A549 (cell line): ENCODE measurements at regions not wholly inside any gene's neighbourhood (a gene's known extent, or its start where the extent isn't known, plus 50 kb on each side); places are given as distances from the start of the nearest gene placed in this dataset.

Experiments
- ATAC-seq, 2 experiments: fragments of 200-7000 bp in 1 of 2; fragments of >200 bp in 1 of 2; cut with Nextera tagmentation in 1 of 2; cut with Tn5 transposase in 1 of 2; 3 replicates each; pipeline versions ENCODE4 v1.8.0 to v1.9.1; 2018 to 2020; ENCODE audit warnings: mild to moderate bottlenecking in 1 of 2, moderate library complexity in 1 of 2
- CTCF ChIA-PET: fragments of 300-600 bp; sonication (Branson Sonifier 250); formaldehyde crosslinking; extraction: SDS; loops from one replicate; lab custom pipeline; 2021; ENCODE audit warnings: antibody characterized with exemption, inconsistent platforms; lab: Yijun Ruan, JAX
- POLR2A ChIA-PET: fragments of 350-600 bp; formaldehyde crosslinking; extraction: SDS; loops from one replicate; lab custom pipeline; 2021; ENCODE audit warnings: antibody characterized with exemption, inconsistent platforms; lab: Yijun Ruan, JAX
- DNase-seq, 2 experiments: peaks; one replicate each; pipeline versions ENCODE4 v3.0.0 to v3.0.0-alpha.2; 2011 to 2016; ENCODE audit warnings: low read depth in 1 of 2, low spot score in 1 of 2
- FAIRE-seq: peaks from 2 replicates; lab custom pipeline; 2011; peaks lifted over from hg19 to GRCh38; lab: Jason Lieb, UNC
- H3K27ac ChIP-seq, 2 experiments: fragments of >200 bp; sonication (Bioruptor Twin); formaldehyde crosslinking; 3 replicates each; pipeline ENCODE4 v1.5.1; 2016 to 2017
- H3K4me1 ChIP-seq: fragments of >200 bp; sonication (Bioruptor Twin); formaldehyde crosslinking; 3 replicates; pipeline ENCODE4 v1.6.1; 2016
- H3K4me2 ChIP-seq: fragments of >200 bp; sonication (Bioruptor Twin); formaldehyde crosslinking; 3 replicates; pipeline ENCODE4 v1.6.1; 2016
- H3K4me3 ChIP-seq: fragments of >200 bp; sonication (Bioruptor Twin); formaldehyde crosslinking; 3 replicates; pipeline ENCODE4 v1.5.1; 2016
- H3K9me3 ChIP-seq: fragments of >200 bp; sonication (Bioruptor Twin); formaldehyde crosslinking; 3 replicates; pipeline ENCODE4 v1.6.1; 2016
- CBX8 ChIP-seq: fragments of 200-600 bp; sonication (generic); IDR thresholded peaks from 2 replicates; pipeline ENCODE4 v1.6.1; 2016
- CHD4 ChIP-seq: fragments of 200-600 bp; sonication (generic); IDR thresholded peaks from 2 replicates; pipeline ENCODE4 v1.6.1; 2016; ENCODE audit warnings: antibody characterized with exemption, mild to moderate bottlenecking, borderline replicate concordance
- CTCF ChIP-seq: fragments of >200 bp; sonication (Bioruptor Twin); formaldehyde crosslinking; IDR thresholded peaks from 3 replicates; pipeline ENCODE4 v1.5.1; 2016
- E2F6 ChIP-seq: IDR thresholded peaks from 2 replicates; pipeline ENCODE4 v1.6.1; 2012; ENCODE audit warnings: low read depth, borderline replicate concordance
- EHF ChIP-seq: fragments of 250-450 bp; sonication (Bioruptor Pico); IDR thresholded peaks from 2 replicates; pipeline ENCODE4 v1.5.0; 2020; ENCODE audit warnings: mild to moderate bottlenecking
- ELK1 ChIP-seq: fragments of 150-350 bp; IDR thresholded peaks from 2 replicates; pipeline ENCODE4 v1.6.1; 2014; ENCODE audit warnings: low read depth, mild to moderate bottlenecking, low read length
- ESRRA ChIP-seq: fragments of 150-350 bp; IDR thresholded peaks from 2 replicates; pipeline ENCODE4 v1.6.1; 2014; ENCODE audit warnings: mild to moderate bottlenecking, low read length, borderline replicate concordance
- GATA3 ChIP-seq: IDR thresholded peaks from 2 replicates; pipeline ENCODE4 v1.6.1; 2012; ENCODE audit warnings: borderline replicate concordance
- HDAC2 ChIP-seq: fragments of 200-600 bp; sonication (generic); IDR thresholded peaks from 2 replicates; pipeline ENCODE4 v1.6.1; 2016
- HES2 ChIP-seq: fragments of >200 bp; sonication (Bioruptor Twin); formaldehyde crosslinking; IDR thresholded peaks from 2 replicates; pipeline ENCODE4 v1.6.1; 2016
- HMGXB4 ChIP-seq: fragments of 250-450 bp; sonication (Bioruptor Pico); IDR thresholded peaks from 2 replicates; pipeline ENCODE4 v1.5.0; 2021; ENCODE audit warnings: mild to moderate bottlenecking, moderate library complexity, borderline replicate concordance
- HOXB13 ChIP-seq: fragments of 250-450 bp; sonication (Bioruptor Pico); IDR thresholded peaks from 2 replicates; pipeline ENCODE4 v1.5.0; 2020; ENCODE audit warnings: low read depth, mild to moderate bottlenecking, moderate library complexity
- JUNB ChIP-seq: fragments of >200 bp; sonication (Bioruptor Twin); formaldehyde crosslinking; IDR thresholded peaks from 2 replicates; pipeline ENCODE4 v1.6.1; 2016
- KDM1A ChIP-seq: fragments of 200-600 bp; sonication (generic); IDR thresholded peaks from 2 replicates; pipeline ENCODE4 v1.6.1; 2016; ENCODE audit warnings: low read depth, mild to moderate bottlenecking
- MAX ChIP-seq: IDR thresholded peaks from 2 replicates; pipeline ENCODE4 v1.6.1; 2012
- NFE2L2 ChIP-seq: fragments of 150-350 bp; conservative IDR thresholded peaks from 2 replicates; pipeline ENCODE4 v1.6.1; 2014; ENCODE audit warnings: low read length
- NPAS2 ChIP-seq: fragments of 250-450 bp; sonication (Bioruptor Pico); IDR thresholded peaks from 2 replicates; pipeline ENCODE4 v1.8.0; 2022; ENCODE audit warnings: mild to moderate bottlenecking, moderate library complexity, borderline replicate concordance
- PBX3 ChIP-seq: IDR thresholded peaks from 2 replicates; pipeline ENCODE4 v1.6.1; 2012
- PHF8 ChIP-seq: fragments of 200-600 bp; sonication (generic); IDR thresholded peaks from 2 replicates; pipeline ENCODE4 v1.6.1; 2016; ENCODE audit warnings: low read depth, mild to moderate bottlenecking, antibody characterized with exemption, moderate library complexity, borderline replicate concordance
- POLR2AphosphoS2 ChIP-seq: conservative IDR thresholded peaks from 2 replicates; pipeline ENCODE4 v1.6.1; 2012; ENCODE audit warnings: low read length, improper control_type of control experiment, inconsistent platforms
- RNF2 ChIP-seq: fragments of 200-600 bp; sonication (generic); IDR thresholded peaks from 2 replicates; pipeline ENCODE4 v1.6.1; 2016; ENCODE audit warnings: low read depth, mild to moderate bottlenecking, antibody characterized with exemption, moderate library complexity, borderline replicate concordance
- TFCP2L1 ChIP-seq: fragments of 250-450 bp; sonication (Bioruptor Pico); IDR thresholded peaks from 2 replicates; pipeline ENCODE4 v1.5.0; 2021; ENCODE audit warnings: mild to moderate bottlenecking
- ZFP36 ChIP-seq: fragments of 450-650 bp; IDR thresholded peaks from 2 replicates; pipeline ENCODE4 v1.6.1; 2014; ENCODE audit warnings: borderline replicate concordance; ENCODE audit not compliant: partially characterized antibody
- WGBS: methylation state at CpG from one replicate; pipeline ENCODE4 v1.1.6; 2017; ENCODE audit errors: missing lambda C conversion rate; 5-methylcytosine and 5-hydroxymethylcytosine counted together

GRCh38 chr6:125558241-125558843 lies 191.1 kb upstream of the HEY2 start:
- Histone ChIP-seq H3K9me3 (no peaks in the 10 kb centered on the region), H3K4me2 (no peak overlapping the region), H3K27ac (no peak overlapping the region), H3K4me3 (no peak overlapping the region), H3K4me1 (no peaks in the 10 kb centered on the region)
- no peak for TF ChIP-seq HES2
- no peak for TF ChIP-seq JUNB
- no peak for TF ChIP-seq ESRRA
- TF ChIP-seq ELK1, result no peak
- no peak for TF ChIP-seq HDAC2
- no peak for TF ChIP-seq CBX8
- no peak for TF ChIP-seq HMGXB4
- no peak for TF ChIP-seq EHF
- TF ChIP-seq ZFP36, result no peak
- FAIRE-seq, result no peak
- no peak for ATAC-seq
- 49% methylated on average over 7 of the region's 7 CpGs for WGBS
- POLR2A ChIA-PET, result no interaction called here
- no peak for DNase-seq
- CTCF ChIA-PET, result interaction anchor here (0.8 kb wide), 1 partner anchor 26 kb away, joined by 3 read pairs; no protein-coding TSS in a partner anchor

GRCh38 chr6:125558907-125559306 lies 190.5 kb upstream of the HEY2 start:
- CTCF ChIA-PET, result no interaction called here
- no peak for ATAC-seq
- 4% methylated on average over 3 of the region's 3 CpGs for WGBS

More at GRCh38 chr6:125558907-125559306, 190.5 kb upstream of the HEY2 start:
- FAIRE-seq (no peak), DNase-seq (no peak)
- Histone ChIP-seq H3K4me1 (no peaks in the 10 kb centered on the region), H3K4me2 (no peak overlapping the region), H3K4me3 (no peak overlapping the region), H3K9me3 (no peaks in the 10 kb centered on the region), H3K27ac (no peak overlapping the region)
- POLR2A ChIA-PET, result no interaction called here
- TF ChIP-seq POLR2AphosphoS2 (no peak), NPAS2 (CRISPR knock-in tag) (no peak), MAX (no peak), EHF (no peak), CTCF (no peak), TFCP2L1 (CRISPR knock-in tag) (no peak), RNF2 (no peak), PBX3 (no peak), KDM1A (no peak), HOXB13 (CRISPR knock-in tag) (no peak), E2F6 (no peak), CHD4 (no peak), PHF8 (no peak), GATA3 (no peak), NFE2L2 (no peak)
- TF ChIP-seq, all 56 proteins: peak for 0
